Psoas muscle (tissue), 7 donors: ENCODE measurements at regions not wholly inside any gene's neighbourhood (a gene's known extent, or its start where the extent isn't known, plus 50 kb on each side); places are given as distances from the start of the nearest gene placed in this dataset.

Experiments
- ATAC-seq, 4 donors: fragments of 200-7000 bp; cut with Tn5 transposase; one replicate each; pipeline ENCODE4 v1.9.1; 2020; ENCODE audit warnings: moderate library complexity in 3 of 4, mild to moderate bottlenecking in 2 of 4
- DNase-seq, 2 donors: peaks; one replicate each; pipeline ENCODE4 v3.0.0-alpha.2; 2020
- H3K27ac ChIP-seq: fragments of 200-600 bp; one replicate; pipeline ENCODE4 v1.8.0; 2022
- H3K27me3 ChIP-seq, 3 donors: fragments of 200-600 bp in 1 of 3; one replicate each; pipeline versions ENCODE4 v1.6.1 to v1.8.0; 2013 to 2022; ENCODE audit warnings: low read length in 2 of 3, mild to moderate bottlenecking in 2 of 3, moderate library complexity in 1 of 3; ENCODE audit not compliant: insufficient read depth in 3 of 3
- H3K36me3 ChIP-seq, 2 donors: fragments of 200-600 bp in 1 of 2; one replicate each; pipeline versions ENCODE4 v1.6.1 to v1.8.0; 2013 to 2022; ENCODE audit warnings: low read depth in 1 of 2, mild to moderate bottlenecking in 1 of 2, moderate library complexity in 1 of 2; ENCODE audit not compliant: insufficient read depth in 1 of 2
- H3K4me1 ChIP-seq: fragments of 200-600 bp; one replicate; pipeline ENCODE4 v1.8.0; 2022
- H3K4me3 ChIP-seq: fragments of 200-600 bp; one replicate; pipeline ENCODE4 v1.8.0; 2022; ENCODE audit warnings: mild to moderate bottlenecking
- H3K9me3 ChIP-seq: fragments of 200-600 bp; one replicate; pipeline ENCODE4 v1.8.0; 2022
- WGBS, 3 donors: extraction: QIAGEN DNeasy Blood & Tissue Kit; methylation state at CpG; one replicate each; pipeline versions ENCODE4 v1.1.6 to v1.1.7; 2013; 5-methylcytosine and 5-hydroxymethylcytosine counted together
- intact Hi-C, 2 donors: fragments of 100-400 bp; cut with DNase I; formaldehyde crosslinking; loops; one replicate each; pipeline versions ENCODE4 v1.11.0 to v1.14.2; 2022
- TF ChIP-seq, protein P1 (sequence below): fragments of 200-600 bp; IDR thresholded peaks from one replicate; pipeline ENCODE4 v1.8.0; 2022; ENCODE audit warnings: antibody characterized with exemption
- donor health status: healthy with polysubstance abuse.
- donor health status: DM: no; HTN: no; CAD: no; lungs with moderate emphysema.
- donor health status: Bipolar disorder and iron deficiency.
- donor health status: healthy.
- donor health status: DM: yes; HTN: yes; CAD: no.
- donor health status: DM: no; HTN: no; CAD: no.
- donor health status: DM: yes; HTN: yes; CAD: no.

DNA sequence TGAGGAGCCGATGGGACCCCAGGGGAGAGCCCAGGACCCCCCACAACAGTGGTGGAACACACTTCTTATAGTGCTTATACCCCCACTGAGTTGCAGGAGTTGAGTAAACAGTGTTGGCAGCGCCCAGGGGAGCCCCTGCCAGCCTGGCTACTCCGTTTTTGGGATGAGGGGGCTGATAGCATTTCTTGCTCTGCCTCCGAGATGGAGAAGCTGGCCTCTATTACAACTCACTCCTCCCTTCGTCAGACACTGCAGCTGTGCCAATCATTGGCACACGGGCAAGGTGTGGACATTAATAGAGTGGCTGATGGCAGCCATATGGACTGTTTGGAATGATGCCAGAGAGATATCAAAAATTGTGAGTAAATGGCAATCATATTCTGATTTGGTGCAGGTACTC lies 94.9 kb upstream of the TMPO start:
- intact Hi-C loops: loop anchor here (10.0 kb wide), 2 partner anchors 94 to 234 kb away; partner anchors contain the start of gene TMPO (in 1 of the 2)
- H3K4me1 ChIP-seq: peaks cover 9% of the 10 kb centered on the region
- no peaks in the 10 kb centered on the region for H3K36me3 ChIP-seq
- WGBS, 3 donors: 44 to 60% (median 51%) methylated on average over 6 of the region's 6 CpGs
- no peaks in the 10 kb centered on the region for H3K27me3 ChIP-seq
- TF ChIP-seq, protein P1, sequence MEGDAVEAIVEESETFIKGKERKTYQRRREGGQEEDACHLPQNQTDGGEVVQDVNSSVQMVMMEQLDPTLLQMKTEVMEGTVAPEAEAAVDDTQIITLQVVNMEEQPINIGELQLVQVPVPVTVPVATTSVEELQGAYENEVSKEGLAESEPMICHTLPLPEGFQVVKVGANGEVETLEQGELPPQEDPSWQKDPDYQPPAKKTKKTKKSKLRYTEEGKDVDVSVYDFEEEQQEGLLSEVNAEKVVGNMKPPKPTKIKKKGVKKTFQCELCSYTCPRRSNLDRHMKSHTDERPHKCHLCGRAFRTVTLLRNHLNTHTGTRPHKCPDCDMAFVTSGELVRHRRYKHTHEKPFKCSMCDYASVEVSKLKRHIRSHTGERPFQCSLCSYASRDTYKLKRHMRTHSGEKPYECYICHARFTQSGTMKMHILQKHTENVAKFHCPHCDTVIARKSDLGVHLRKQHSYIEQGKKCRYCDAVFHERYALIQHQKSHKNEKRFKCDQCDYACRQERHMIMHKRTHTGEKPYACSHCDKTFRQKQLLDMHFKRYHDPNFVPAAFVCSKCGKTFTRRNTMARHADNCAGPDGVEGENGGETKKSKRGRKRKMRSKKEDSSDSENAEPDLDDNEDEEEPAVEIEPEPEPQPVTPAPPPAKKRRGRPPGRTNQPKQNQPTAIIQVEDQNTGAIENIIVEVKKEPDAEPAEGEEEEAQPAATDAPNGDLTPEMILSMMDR: no peak
- H3K27ac ChIP-seq: no peak overlapping the region
- ATAC-seq: no peak
- no peaks in the 10 kb centered on the region for H3K9me3 ChIP-seq
- no peak overlapping the region for H3K4me3 ChIP-seq
- DNase-seq: no peak

DNA sequence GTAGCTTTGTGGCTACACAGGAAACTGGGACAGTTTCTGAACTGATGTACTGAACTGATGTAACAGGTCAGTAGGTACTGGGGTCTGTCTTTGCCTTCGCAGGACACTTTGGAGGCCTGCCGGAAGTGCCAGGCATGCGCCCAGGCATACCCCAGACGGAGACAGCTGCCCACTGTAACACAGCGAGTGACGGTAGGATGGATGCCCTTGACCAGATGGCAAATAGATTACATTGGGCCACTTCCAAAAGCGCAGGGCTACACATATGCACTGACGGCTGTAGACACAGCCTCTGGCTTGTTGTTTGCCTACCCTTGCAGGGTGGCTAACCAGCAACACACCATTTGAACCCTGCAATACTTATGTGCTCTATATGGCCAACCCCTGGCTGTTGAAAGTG lies 94.1 kb upstream of the TMPO start:
- Histone ChIP-seq H3K4me3 (no peak overlapping the region), H3K27me3 (no peaks in the 10 kb centered on the region), H3K4me1 (peaks cover 9% of the 10 kb centered on the region), H3K36me3 (no peaks in the 10 kb centered on the region), H3K27ac (no peak overlapping the region), H3K9me3 (no peaks in the 10 kb centered on the region)
- DNase-seq (no peak), ATAC-seq (no peak)
- intact Hi-C loops: loop anchor here (10.0 kb wide), 2 partner anchors 93 to 233 kb away; partner anchors contain the start of gene TMPO (in 1 of the 2)
- TF ChIP-seq, protein P1: no peak
- WGBS, 3 donors: 64 to 73% (median 65%) methylated on average over 8 of the region's 8 CpGs

DNA sequence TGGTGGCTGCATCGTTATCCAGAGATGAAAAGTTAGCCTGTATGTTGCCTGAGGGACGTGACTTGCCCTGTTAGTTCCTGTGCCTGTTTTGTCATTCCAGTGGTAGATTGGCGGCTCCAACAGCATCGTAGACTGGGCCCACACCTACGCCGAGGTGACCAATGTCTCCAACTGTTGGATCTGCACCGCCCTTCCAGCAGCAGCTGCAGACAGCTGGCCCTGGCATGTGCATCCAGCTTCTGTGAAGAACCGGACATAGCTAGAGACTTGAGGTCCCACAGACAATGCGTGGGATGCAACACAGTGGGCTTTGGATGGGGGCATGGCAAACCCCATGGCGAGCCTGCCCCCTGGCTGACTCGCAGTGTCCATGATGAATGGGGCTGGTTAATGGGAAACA lies 93.0 kb upstream of the TMPO start:
- WGBS, 3 donors: 54 to 62% (median 55%) methylated on average over 11 of the region's 11 CpGs
- DNase-seq (no peak), ATAC-seq (no peak)
- Histone ChIP-seq H3K4me1 (peaks cover 9% of the 10 kb centered on the region), H3K4me3 (no peak overlapping the region), H3K36me3 (no peaks in the 10 kb centered on the region), H3K9me3 (no peaks in the 10 kb centered on the region), H3K27me3 (no peaks in the 10 kb centered on the region), H3K27ac (no peak overlapping the region)
- intact Hi-C loops: loop anchor here (10.0 kb wide), 2 partner anchors 92 to 232 kb away; partner anchors contain the start of gene TMPO (in 1 of the 2)
- TF ChIP-seq, protein P1: no peak

DNA sequence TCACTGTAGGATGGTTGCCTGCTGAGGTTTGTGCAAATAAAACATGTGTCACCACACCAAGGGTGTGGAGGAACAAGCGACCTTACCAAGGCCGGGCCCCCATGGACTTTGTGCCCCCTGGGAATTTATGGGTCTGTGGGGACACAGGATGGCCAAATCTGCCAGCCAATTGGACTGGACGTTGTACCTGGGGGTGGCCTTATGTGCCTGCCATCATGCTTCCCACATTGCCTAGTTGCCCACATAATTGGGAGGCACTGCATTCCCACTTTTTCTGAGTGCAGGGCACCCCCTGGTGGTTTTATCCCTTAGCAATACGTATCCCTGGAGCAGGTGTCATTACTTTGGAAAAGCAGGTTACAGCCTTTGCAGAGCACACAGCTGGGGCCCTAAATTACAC lies 92.6 kb upstream of the TMPO start:
- intact Hi-C loops: loop anchor here (10.0 kb wide), 2 partner anchors 92 to 232 kb away; partner anchors contain the start of gene TMPO (in 1 of the 2)
- H3K36me3 ChIP-seq: no peaks in the 10 kb centered on the region
- no peaks in the 10 kb centered on the region for H3K9me3 ChIP-seq
- no peak overlapping the region for H3K27ac ChIP-seq
- DNase-seq (no peak), ATAC-seq (no peak)
- 76 to 83% (median 79%) methylated on average over 4 of the region's 4 CpGs for WGBS, 3 donors
- H3K4me3 ChIP-seq: no peak overlapping the region
- H3K4me1 ChIP-seq: peaks cover 9% of the 10 kb centered on the region
- no peaks in the 10 kb centered on the region for H3K27me3 ChIP-seq
- TF ChIP-seq, protein P1: no peak

DNA sequence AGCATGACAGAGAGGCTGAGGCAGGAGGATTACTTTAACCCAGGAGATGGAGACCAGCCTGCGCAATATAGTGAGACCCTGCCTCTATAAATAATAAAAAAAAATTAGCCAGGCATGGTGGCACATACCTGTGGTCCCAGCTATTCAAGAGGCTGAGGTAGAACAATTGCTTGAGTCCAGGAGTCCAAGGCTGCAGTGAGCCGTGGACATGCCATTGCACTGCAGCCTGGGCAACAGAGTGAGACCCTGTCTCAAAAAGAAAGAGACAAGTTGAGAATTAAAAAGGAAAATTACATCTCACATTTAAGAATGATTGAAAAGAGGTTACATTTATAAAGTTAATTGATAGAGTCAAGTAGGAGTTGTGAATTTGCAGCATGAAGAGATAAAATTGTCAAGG lies 91.4 kb upstream of the TMPO start:
- no peaks in the 10 kb centered on the region for H3K9me3 ChIP-seq
- no peak for DNase-seq
- no peak overlapping the region for H3K27ac ChIP-seq
- TF ChIP-seq, protein P1: no peak
- WGBS, 3 donors: 76 to 93% (median 81%) methylated on average over 2 of the region's 2 CpGs
- intact Hi-C loops: loop anchor here (1.0 to 10.0 kb wide), 3 partner anchors 91 to 231 kb away; partner anchors contain the start of gene TMPO (in 1 of the 2)
- peaks cover 9% of the 10 kb centered on the region for H3K4me1 ChIP-seq
- no peak overlapping the region for H3K4me3 ChIP-seq
- H3K27me3 ChIP-seq: no peaks in the 10 kb centered on the region
- no peak for ATAC-seq
- H3K36me3 ChIP-seq: no peaks in the 10 kb centered on the region
